ENCODE measurements at regions not wholly inside any gene's neighbourhood (a gene's known extent, or its start where the extent isn't known, plus 50 kb on each side); places are given as distances from the start of the nearest gene placed in this dataset.

DNA sequence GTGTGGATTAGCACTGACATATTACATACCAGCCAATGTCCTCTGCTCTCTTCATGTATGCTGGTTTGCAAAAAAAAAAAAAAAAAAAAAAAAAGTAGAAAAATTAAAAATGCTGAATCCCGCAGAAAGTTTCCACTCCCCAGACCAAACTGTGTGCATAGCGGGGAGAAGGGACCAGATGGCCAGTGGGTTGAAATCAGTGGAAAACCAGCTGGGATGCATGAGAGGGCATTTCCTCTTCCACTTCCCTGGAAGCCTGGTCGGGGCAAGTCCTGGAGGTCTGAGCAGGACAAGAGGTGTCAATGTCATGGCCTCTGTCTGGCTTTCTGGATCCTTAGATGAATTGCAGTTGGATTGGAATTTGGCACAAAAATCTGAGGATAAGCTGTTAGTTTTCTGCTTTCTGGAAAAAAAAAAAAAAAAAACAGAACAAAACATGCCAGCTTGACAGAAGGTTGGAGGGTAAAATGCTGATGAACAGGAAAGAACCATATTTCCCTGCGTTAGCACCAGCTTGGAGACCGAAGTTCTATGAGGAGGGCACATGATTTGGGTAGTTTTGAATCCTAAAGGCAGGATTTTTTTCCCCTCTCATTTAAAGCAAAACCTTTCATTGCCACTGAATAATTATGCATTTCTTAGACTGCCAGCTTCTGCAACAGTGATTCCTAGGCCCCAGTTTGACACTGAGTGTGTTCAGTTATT lies 941.5 kb upstream of the EEF2KMT start:
- H3K27me3 ChIP-seq = no peaks in the 10 kb centered on the region
- no peak overlapping the region for H3K27ac ChIP-seq
- no peak for DNase-seq
- no peaks in the 10 kb centered on the region for H3K9me3 ChIP-seq
- intact Hi-C loops (cut with DNase I) = no loop called here
- H3K4me1 ChIP-seq = no peaks in the 10 kb centered on the region
- no peak for TF ChIP-seq CTCF (IDR thresholded peaks at IDR 0.05)
- no peak overlapping the region for H3K9ac ChIP-seq (ENCODE audit: low read depth in 2 of 2, low read length in 2 of 2)
- H3K36me3 ChIP-seq = no peaks in the 10 kb centered on the region
- H3K4me3 ChIP-seq = no peak overlapping the region

DNA sequence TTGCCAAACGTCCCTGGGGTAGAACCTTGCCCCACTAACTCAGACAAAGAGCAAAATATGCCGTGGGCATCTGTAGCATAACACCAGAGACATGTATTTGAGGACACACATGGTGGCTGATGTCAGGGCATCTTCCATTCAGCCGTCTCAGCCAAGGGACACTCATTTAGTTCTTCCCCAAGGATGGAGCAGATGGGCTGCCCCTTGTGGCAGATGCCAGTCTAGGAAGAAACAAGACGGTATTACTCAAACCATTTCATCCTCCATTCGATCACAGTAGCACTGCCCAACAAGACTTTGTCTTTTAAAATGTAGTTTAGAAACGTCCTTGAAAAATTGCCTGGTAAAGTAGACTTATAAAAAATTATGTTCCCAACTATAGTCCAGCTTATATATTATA lies 937.6 kb upstream of the EEF2KMT start:
- no peaks in the 10 kb centered on the region for H3K36me3 ChIP-seq
- no peak overlapping the region for H3K9ac ChIP-seq (ENCODE audit: low read depth in 2 of 2, low read length in 2 of 2)
- no peaks in the 10 kb centered on the region for H3K27me3 ChIP-seq
- H3K4me3 ChIP-seq = no peak overlapping the region
- H3K27ac ChIP-seq = no peak overlapping the region
- no peak for DNase-seq
- no peaks in the 10 kb centered on the region for H3K4me1 ChIP-seq
- no peaks in the 10 kb centered on the region for H3K9me3 ChIP-seq
- intact Hi-C loops (cut with DNase I) = no loop called here
- no peak for TF ChIP-seq CTCF (IDR thresholded peaks at IDR 0.05)

GRCh38 chr16:6034511-6034910 lies 936.9 kb upstream of the EEF2KMT start:
- H3K4me3 ChIP-seq = no peak overlapping the region
- H3K27ac ChIP-seq = no peak overlapping the region
- TF ChIP-seq CTCF (IDR thresholded peaks at IDR 0.05) = no peak
- no peaks in the 10 kb centered on the region for H3K9me3 ChIP-seq
- no peaks in the 10 kb centered on the region for H3K27me3 ChIP-seq
- H3K36me3 ChIP-seq = no peaks in the 10 kb centered on the region
- H3K9ac ChIP-seq (ENCODE audit: low read depth in 2 of 2, low read length in 2 of 2) = no peak overlapping the region
- H3K4me1 ChIP-seq = no peaks in the 10 kb centered on the region
- intact Hi-C loops (cut with DNase I) = no loop called here
- DNase-seq = no peak

- Histone ChIP-seq H3K4me1 (no peaks in the 10 kb centered on the region), H3K27me3 (no peaks in the 10 kb centered on the region), H3K27ac (no peak overlapping the region), H3K9ac (ENCODE audit: low read depth in 2 of 2, low read length in 2 of 2) (no peak overlapping the region), H3K36me3 (no peaks in the 10 kb centered on the region), H3K9me3 (no peaks in the 10 kb centered on the region), H3K4me3 (no peak overlapping the region)
- TF ChIP-seq CTCF (IDR thresholded peaks at IDR 0.05) = no peak
- DNase-seq = no peak
- intact Hi-C loops (cut with DNase I) = no loop called here
Observed at GRCh38 chr16:6032438-6032837, 934.8 kb upstream of the EEF2KMT start.

GRCh38 chr16:6031567-6031966 lies 934.0 kb upstream of the EEF2KMT start:
- intact Hi-C loops (cut with DNase I) = no loop called here
- Histone ChIP-seq H3K4me1 (no peaks in the 10 kb centered on the region), H3K27me3 (no peaks in the 10 kb centered on the region)

More at GRCh38 chr16:6031567-6031966, 934.0 kb upstream of the EEF2KMT start:
- DNase-seq = no peak
- no peak overlapping the region for H3K9ac ChIP-seq (ENCODE audit: low read depth in 2 of 2, low read length in 2 of 2)
- no peak for TF ChIP-seq CTCF (IDR thresholded peaks at IDR 0.05)
- H3K4me3 ChIP-seq = no peak overlapping the region
- H3K27ac ChIP-seq = no peak overlapping the region
- H3K36me3 ChIP-seq = no peaks in the 10 kb centered on the region
- H3K9me3 ChIP-seq = no peaks in the 10 kb centered on the region

All from colonic mucosa (tissue), 4 donors.